Karpas-422 (cell line): ENCODE measurements at regions not wholly inside any gene's neighbourhood (a gene's known extent, or its start where the extent isn't known, plus 50 kb on each side); places are given as distances from the start of the nearest gene placed in this dataset.

Experiments
- DNase-seq: peaks from one replicate; pipeline ENCODE4 v3.0.0-alpha.2; 2015
- H2AFZ ChIP-seq: fragments of 200-600 bp; sonication (generic); 2 replicates; pipeline ENCODE4 v1.6.1; 2014; ENCODE audit warnings: antibody characterized with exemption, low read length, mixed read lengths
- H3K27ac ChIP-seq: fragments of 200-600 bp; sonication (generic); 2 replicates; pipeline ENCODE4 v1.5.1; 2014; ENCODE audit warnings: mild to moderate bottlenecking, low read length, moderate library complexity
- H3K27me3 ChIP-seq: fragments of 200-600 bp; sonication (generic); 2 replicates; pipeline ENCODE4 v1.6.1; 2014; ENCODE audit warnings: low read length, mixed read lengths
- H3K36me3 ChIP-seq: fragments of 200-600 bp; sonication (generic); 2 replicates; pipeline ENCODE4 v1.6.1; 2014; ENCODE audit warnings: low read length, mixed read lengths; ENCODE audit not compliant: insufficient read depth
- H3K4me1 ChIP-seq: fragments of 200-600 bp; sonication (generic); 2 replicates; pipeline ENCODE4 v1.6.1; 2014; ENCODE audit warnings: mild to moderate bottlenecking, low read length, mixed read lengths
- H3K4me2 ChIP-seq: fragments of 200-600 bp; sonication (generic); 2 replicates; pipeline ENCODE4 v1.6.1; 2014; ENCODE audit warnings: low read length, low read depth, mild to moderate bottlenecking; ENCODE audit not compliant: poor library complexity, severe bottlenecking
- H3K4me3 ChIP-seq: fragments of 200-600 bp; sonication (generic); 2 replicates; pipeline ENCODE4 v1.5.1; 2014; ENCODE audit warnings: mild to moderate bottlenecking, antibody characterized with exemption, low read length, mixed read lengths
- H3K79me2 ChIP-seq: fragments of 200-600 bp; sonication (generic); 2 replicates; pipeline ENCODE4 v1.6.1; 2014; ENCODE audit warnings: mild to moderate bottlenecking, low read length, mixed read lengths
- H3K9ac ChIP-seq: fragments of 200-600 bp; sonication (generic); 2 replicates; pipeline ENCODE4 v1.6.0; 2014; ENCODE audit warnings: low read length
- H3K9me2 ChIP-seq: fragments of 200-600 bp; sonication (generic), shearing (Covaris generic); replicated peaks from 2 replicates; pipeline ENCODE4 v1.6.0; 2014; ENCODE audit warnings: mild to moderate bottlenecking, low read length, moderate library complexity; ENCODE audit not compliant: insufficient read depth
- H3K9me3 ChIP-seq: fragments of 300-700, 200-600 bp; sonication (generic); 2 replicates; pipeline ENCODE4 v1.6.1; 2014; ENCODE audit warnings: low read length, mixed read lengths
- H4K20me1 ChIP-seq: fragments of 200-600 bp; sonication (generic); 2 replicates; pipeline ENCODE4 v1.6.1; 2014; ENCODE audit warnings: mild to moderate bottlenecking, antibody characterized with exemption, low read length, low read depth; ENCODE audit not compliant: insufficient read depth

DNA sequence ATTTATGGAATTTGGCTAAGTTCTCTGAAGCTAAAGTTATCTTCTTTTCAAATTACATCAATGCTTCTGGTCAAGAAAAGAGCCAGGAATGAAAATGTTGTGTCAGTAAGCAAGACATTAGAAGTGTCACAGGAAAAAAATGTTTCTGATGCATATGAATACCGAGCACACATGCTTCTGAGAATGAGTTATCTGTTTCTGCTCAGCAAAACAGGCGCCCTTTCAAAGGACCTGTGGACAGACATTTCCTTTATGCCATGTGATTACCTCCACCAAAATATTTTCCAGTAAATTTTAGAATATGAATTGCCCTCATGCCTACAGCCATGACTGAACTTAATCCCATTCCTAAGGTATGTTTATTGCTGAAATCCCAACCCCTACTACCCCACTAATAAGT is 55.4 kb upstream of the RNF180 start:
- no peaks in the 10 kb centered on the region for H3K79me2 ChIP-seq
- no peaks in the 10 kb centered on the region for H3K27me3 ChIP-seq
- H3K9me3 ChIP-seq: no peaks in the 10 kb centered on the region
- H3K9ac ChIP-seq: no peak overlapping the region
- no peaks in the 10 kb centered on the region for H3K4me1 ChIP-seq
- DNase-seq: peak; percentile 23
- H3K4me2 ChIP-seq: no peak overlapping the region
- no peak overlapping the region for H3K4me3 ChIP-seq
- H3K9me2 ChIP-seq: no peaks in the 10 kb centered on the region
- no peaks in the 10 kb centered on the region for H4K20me1 ChIP-seq
- H3K36me3 ChIP-seq: no peaks in the 10 kb centered on the region
- no peak overlapping the region for H3K27ac ChIP-seq
- H2AFZ ChIP-seq: no peak overlapping the region

DNA sequence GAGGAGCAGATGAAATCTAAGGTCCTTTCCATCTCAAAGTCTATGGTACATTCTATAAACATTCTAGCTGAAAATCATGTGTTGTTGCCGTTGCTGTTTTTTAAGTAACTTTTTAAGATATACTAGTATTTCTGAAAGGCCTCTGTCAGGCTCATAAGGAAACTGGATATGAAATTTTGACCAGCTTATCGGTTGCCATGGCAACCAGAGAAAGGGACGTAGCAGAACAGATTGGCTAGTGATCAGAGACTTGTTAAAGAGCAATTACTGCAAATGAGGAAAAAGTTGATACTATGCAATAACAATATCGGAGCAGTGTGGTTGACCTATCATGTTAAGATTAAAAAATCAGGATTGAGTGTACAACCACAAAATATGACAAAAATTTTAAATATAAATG is 57.0 kb upstream of the RNF180 start:
- Histone ChIP-seq H3K4me3 (no peak overlapping the region), H3K9me3 (no peaks in the 10 kb centered on the region), H3K27ac (no peak overlapping the region), H3K4me2 (no peak overlapping the region), H3K79me2 (no peaks in the 10 kb centered on the region), H3K9ac (no peak overlapping the region), H3K27me3 (no peaks in the 10 kb centered on the region), H4K20me1 (no peaks in the 10 kb centered on the region), H3K4me1 (no peaks in the 10 kb centered on the region), H2AFZ (no peak overlapping the region), H3K9me2 (no peaks in the 10 kb centered on the region), H3K36me3 (no peaks in the 10 kb centered on the region)
- DNase-seq: no peak

DNA sequence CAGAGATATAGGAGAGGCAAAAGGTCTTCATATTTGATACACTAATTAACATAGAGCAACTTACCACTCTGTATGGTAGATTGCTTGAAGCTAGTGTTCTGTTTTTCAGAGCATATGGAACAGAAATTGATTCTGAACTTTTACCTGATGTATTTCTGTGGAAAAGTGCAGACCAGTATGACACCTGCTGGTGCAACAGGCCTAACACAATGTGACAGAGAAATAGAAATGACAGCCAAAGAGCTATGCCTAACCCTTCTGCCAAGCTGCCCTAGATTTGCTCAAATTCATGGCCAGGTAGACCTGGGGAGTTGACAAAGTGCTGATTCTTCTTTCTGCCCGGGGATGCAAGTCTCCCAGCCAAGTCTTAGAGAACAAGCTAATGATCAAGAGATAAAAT is 65.4 kb upstream of the RNF180 start:
- Histone ChIP-seq H3K4me2 (no peak overlapping the region), H3K27ac (no peak overlapping the region), H2AFZ (no peak overlapping the region), H3K4me3 (no peak overlapping the region), H3K9me3 (no peaks in the 10 kb centered on the region), H3K36me3 (no peaks in the 10 kb centered on the region), H3K27me3 (no peaks in the 10 kb centered on the region), H3K9me2 (no peaks in the 10 kb centered on the region), H4K20me1 (no peaks in the 10 kb centered on the region), H3K9ac (no peak overlapping the region), H3K79me2 (no peaks in the 10 kb centered on the region), H3K4me1 (no peaks in the 10 kb centered on the region)
- DNase-seq: no peak

DNA sequence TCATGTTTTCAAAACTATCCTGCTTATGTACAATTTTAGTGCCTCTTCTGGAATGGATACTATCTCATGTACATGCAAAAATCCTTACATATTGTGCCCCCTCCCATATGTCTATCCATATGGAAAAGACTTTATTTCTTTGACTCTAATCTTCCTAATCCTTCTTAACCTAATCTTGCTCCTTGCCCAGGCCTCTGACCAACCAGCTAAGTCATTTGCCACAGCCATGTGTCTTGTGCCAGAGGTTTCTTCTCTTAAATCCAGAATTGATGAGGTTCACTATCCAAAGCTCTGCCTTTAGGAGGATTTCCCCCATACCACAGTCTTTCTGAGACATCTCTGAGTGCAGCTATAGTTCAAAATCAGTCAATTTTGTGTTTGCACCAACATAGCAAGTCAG is 68.9 kb upstream of the RNF180 start:
- DNase-seq: no peak
- Histone ChIP-seq H3K9me2 (no peaks in the 10 kb centered on the region), H3K9me3 (no peaks in the 10 kb centered on the region), H3K36me3 (no peaks in the 10 kb centered on the region), H3K27me3 (no peaks in the 10 kb centered on the region), H3K4me2 (no peak overlapping the region), H3K4me3 (no peak overlapping the region), H3K27ac (no peak overlapping the region), H3K79me2 (no peaks in the 10 kb centered on the region), H2AFZ (no peak overlapping the region), H4K20me1 (no peaks in the 10 kb centered on the region), H3K9ac (no peak overlapping the region), H3K4me1 (no peaks in the 10 kb centered on the region)

DNA sequence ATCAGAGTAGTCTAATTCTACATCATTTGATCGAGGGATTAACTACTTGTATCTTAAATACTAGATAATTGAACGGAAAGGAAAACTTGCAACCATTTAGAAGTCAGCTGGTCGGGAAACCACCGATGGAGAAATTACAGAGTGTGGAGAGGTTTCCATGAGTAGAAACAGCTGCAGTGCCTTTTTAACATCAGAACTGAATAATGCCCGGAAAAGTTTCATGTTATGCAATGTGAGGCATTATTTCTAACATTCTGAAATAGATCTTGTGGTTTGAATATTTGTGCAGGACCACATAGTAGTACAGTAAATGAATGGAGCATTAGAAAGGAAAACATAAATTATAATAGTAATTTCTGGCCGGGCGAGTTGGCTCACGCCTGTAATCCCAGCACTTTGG is 88.1 kb upstream of the RNF180 start:
- DNase-seq: no peak
- H3K36me3 ChIP-seq: no peaks in the 10 kb centered on the region
- H3K9ac ChIP-seq: no peak overlapping the region
- H3K9me3 ChIP-seq: no peaks in the 10 kb centered on the region
- 0 out of 2 replicates have a peak, but pooled peaks cover 3% of the 10 kb centered on the region for H3K9me2 ChIP-seq
- no peak overlapping the region for H3K4me3 ChIP-seq
- H3K27ac ChIP-seq: no peak overlapping the region
- H3K4me2 ChIP-seq: no peak overlapping the region
- no peaks in the 10 kb centered on the region for H3K4me1 ChIP-seq
- H2AFZ ChIP-seq: no peak overlapping the region
- no peaks in the 10 kb centered on the region for H4K20me1 ChIP-seq
- H3K79me2 ChIP-seq: no peaks in the 10 kb centered on the region
- H3K27me3 ChIP-seq: no peaks in the 10 kb centered on the region

DNA sequence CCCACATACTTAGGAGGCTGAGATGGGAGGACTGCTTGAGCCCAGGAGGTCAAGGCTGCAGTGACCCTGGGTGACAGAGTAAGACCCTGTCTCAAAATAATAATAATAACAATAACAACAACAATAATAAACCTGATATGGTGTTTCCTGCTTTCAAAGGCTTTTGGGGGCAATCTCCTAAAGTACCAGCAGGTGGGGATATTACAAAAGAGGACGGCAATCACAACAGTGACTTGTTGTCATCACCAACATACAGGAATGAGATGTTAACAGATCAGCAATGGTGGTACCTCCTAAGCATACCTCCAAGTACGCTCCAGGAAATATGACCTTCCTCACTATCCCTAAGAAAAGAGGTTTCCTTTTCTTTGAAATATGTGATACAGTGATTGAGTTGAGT is 91.1 kb upstream of the RNF180 start:
- Histone ChIP-seq H3K27me3 (no peaks in the 10 kb centered on the region), H3K79me2 (no peaks in the 10 kb centered on the region), H3K9ac (no peak overlapping the region), H4K20me1 (no peaks in the 10 kb centered on the region), H3K27ac (no peak overlapping the region), H3K4me3 (no peak overlapping the region), H3K36me3 (no peaks in the 10 kb centered on the region), H3K4me2 (no peak overlapping the region), H3K9me3 (no peaks in the 10 kb centered on the region), H3K4me1 (no peaks in the 10 kb centered on the region), H2AFZ (no peak overlapping the region), H3K9me2 (no peaks in the 10 kb centered on the region)
- DNase-seq: peak; percentile 69

DNA sequence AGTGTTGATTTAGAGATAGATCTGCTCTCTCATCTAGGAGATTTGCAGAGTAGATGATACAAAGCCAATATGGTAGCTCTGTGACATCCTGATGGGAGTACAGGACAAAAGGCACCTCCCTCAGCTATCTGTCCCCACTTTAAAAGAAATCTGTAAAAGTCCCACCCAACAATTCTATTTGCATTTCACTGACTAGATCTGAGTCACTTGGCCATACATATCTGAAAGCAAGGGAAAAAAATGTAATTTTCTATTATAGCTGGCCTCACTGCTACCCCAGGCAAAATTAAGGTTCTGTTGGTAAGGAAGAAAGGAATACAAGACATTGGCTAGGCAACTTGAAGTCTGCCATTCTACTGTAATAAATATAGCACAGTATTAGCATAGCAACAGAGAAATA is 96.2 kb upstream of the RNF180 start:
- H2AFZ ChIP-seq: no peak overlapping the region
- H3K9me3 ChIP-seq: no peaks in the 10 kb centered on the region
- H3K4me2 ChIP-seq: no peak overlapping the region
- H3K27ac ChIP-seq: no peak overlapping the region
- no peaks in the 10 kb centered on the region for H3K79me2 ChIP-seq
- H4K20me1 ChIP-seq: no peaks in the 10 kb centered on the region
- no peaks in the 10 kb centered on the region for H3K4me1 ChIP-seq
- no peaks in the 10 kb centered on the region for H3K9me2 ChIP-seq
- no peak overlapping the region for H3K4me3 ChIP-seq
- no peak overlapping the region for H3K9ac ChIP-seq
- no peaks in the 10 kb centered on the region for H3K27me3 ChIP-seq
- no peaks in the 10 kb centered on the region for H3K36me3 ChIP-seq
- no peak for DNase-seq

DNA sequence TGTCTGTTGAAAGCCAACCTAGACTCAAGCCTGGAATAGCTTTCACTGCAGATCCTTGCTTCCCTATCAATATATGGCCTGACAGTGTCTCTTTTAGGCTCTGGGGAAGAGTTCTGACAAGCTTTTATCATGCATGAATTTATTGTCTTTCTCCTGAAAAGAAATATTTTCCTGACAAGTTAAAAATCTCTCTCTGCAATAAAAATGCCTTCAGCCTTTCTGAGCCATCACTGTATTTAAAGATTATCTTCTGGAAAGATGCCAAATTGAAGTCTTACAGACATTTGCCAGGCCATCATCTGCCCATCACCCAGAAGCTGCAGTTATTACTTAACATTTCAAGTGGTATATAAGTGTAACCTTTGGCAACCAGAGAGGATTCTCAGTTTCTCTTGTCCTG is 88.1 kb upstream of the HTR1A start:
- no peak for DNase-seq
- no peak overlapping the region for H3K4me3 ChIP-seq
- H3K36me3 ChIP-seq: no peaks in the 10 kb centered on the region
- H3K9ac ChIP-seq: no peak overlapping the region
- no peaks in the 10 kb centered on the region for H3K27me3 ChIP-seq
- no peaks in the 10 kb centered on the region for H4K20me1 ChIP-seq
- H3K4me2 ChIP-seq: no peak overlapping the region
- no peaks in the 10 kb centered on the region for H3K4me1 ChIP-seq
- H3K9me3 ChIP-seq: no peaks in the 10 kb centered on the region; the same call in 1 of the 2 replicates
- H3K79me2 ChIP-seq: no peaks in the 10 kb centered on the region
- H3K27ac ChIP-seq: no peak overlapping the region
- H3K9me2 ChIP-seq: no peaks in the 10 kb centered on the region
- H2AFZ ChIP-seq: no peak overlapping the region

DNA sequence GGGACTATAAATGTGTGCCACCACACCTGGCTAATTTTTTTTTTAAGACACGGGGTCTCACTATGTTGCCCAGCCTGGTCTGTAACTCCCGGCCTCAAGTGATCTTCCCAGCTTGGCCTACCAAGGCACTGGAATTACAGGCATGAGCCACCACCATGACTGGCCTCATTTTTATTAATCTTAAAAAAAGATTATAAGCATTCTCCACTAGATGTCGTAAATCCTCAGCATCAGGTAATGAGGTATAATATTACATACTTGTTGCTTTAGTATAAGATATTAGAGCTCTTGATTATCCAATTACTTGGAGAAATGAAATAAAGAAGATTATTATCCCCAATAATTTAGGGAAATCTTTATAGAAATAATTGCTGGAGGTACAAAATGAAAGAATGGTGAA is 78.2 kb upstream of the HTR1A start:
- Histone ChIP-seq H3K27ac (no peak overlapping the region), H3K27me3 (no peaks in the 10 kb centered on the region), H3K9ac (no peak overlapping the region), H3K9me2 (no peaks in the 10 kb centered on the region), H3K9me3 (no peaks in the 10 kb centered on the region; the same call in 1 of the 2 replicates), H3K79me2 (no peaks in the 10 kb centered on the region), H3K4me2 (no peak overlapping the region), H3K4me3 (no peak overlapping the region), H2AFZ (no peak overlapping the region), H3K4me1 (no peaks in the 10 kb centered on the region), H4K20me1 (no peaks in the 10 kb centered on the region), H3K36me3 (no peaks in the 10 kb centered on the region)
- peak; percentile 44 for DNase-seq
